ENCODE measurements at regions not wholly inside any gene's neighbourhood (a gene's known extent, or its start where the extent isn't known, plus 50 kb on each side); places are given as distances from the start of the nearest gene placed in this dataset.

- TF ChIP-seq CTCF (IDR thresholded peaks at IDR 0.05) (no peak), ZFX (IDR thresholded peaks at IDR 0.05; ENCODE audit: borderline replicate concordance) (no peak)
Observed at GRCh38 chr15:47376190-47376589, 341.1 kb upstream of the SEMA6D start.
